ENCODE measurements at regions not wholly inside any gene's neighbourhood (a gene's known extent, or its start where the extent isn't known, plus 50 kb on each side); places are given as distances from the start of the nearest gene placed in this dataset.

GRCh38 chr6:14828201-14828611, 417.7 kb upstream of the JARID2 start:
- TF ChIP-seq BRF2 (CRISPR knock-in tag; IDR thresholded peaks at IDR 0.05) (no peak), JUND (CRISPR knock-in tag; IDR thresholded peaks at IDR 0.05) (no peak), RAD51 (IDR thresholded peaks at IDR 0.05; ENCODE audit: borderline replicate concordance) (no peak), CTCF (CRISPR knock-in tag; IDR thresholded peaks at IDR 0.05) (no peak), ZBTB8A (CRISPR knock-in tag; IDR thresholded peaks at IDR 0.05; ENCODE audit: borderline replicate concordance, low read depth) (no peak), REST (IDR thresholded peaks at IDR 0.05; ENCODE audit: borderline replicate concordance in 1 of 2, low read depth in 1 of 2, low read length in 2 of 2) (no peak), TBP (CRISPR knock-in tag; IDR thresholded peaks at IDR 0.05) (no peak), PRDM15 (CRISPR knock-in tag; IDR thresholded peaks at IDR 0.05) (no peak), ZNF615 (CRISPR knock-in tag; IDR thresholded peaks at IDR 0.05; ENCODE audit: borderline replicate concordance) (no peak), SMAD9 (CRISPR knock-in tag; IDR thresholded peaks at IDR 0.05) (no peak), KDM1A (CRISPR knock-in tag; IDR thresholded peaks at IDR 0.05) (no peak), MAFK (conservative IDR thresholded peaks at IDR 0.05 in 1 of 2, IDR thresholded peaks at IDR 0.05 in 1 of 2; ENCODE audit: low read length in 2 of 2) (no peak), BRD4 (CRISPR knock-in tag; IDR thresholded peaks at IDR 0.05) (no peak), ZNF784 (CRISPR knock-in tag; IDR thresholded peaks at IDR 0.05; ENCODE audit: borderline replicate concordance) (no peak)

Measured in HepG2 (cell line).